ENCODE measurements at regions not wholly inside any gene's neighbourhood (a gene's known extent, or its start where the extent isn't known, plus 50 kb on each side); places are given as distances from the start of the nearest gene placed in this dataset.

GRCh38 chr7:73967832-73968290 is 60.1 kb upstream of the ELN start:
- H3K4me1 Mint-ChIP-seq (ENCODE audit: low read depth), result no peaks in the 10 kb centered on the region
- intact Hi-C loops (cut with micrococcal nuclease), result no loop called here
- DNase-seq, result no peak
- H3K9me3 Mint-ChIP-seq, result peaks cover 14% of the 10 kb centered on the region
- ChIA-PET CTCF (no interaction called here), POLR2A (no interaction called here)
- peaks cover 7% of the 10 kb centered on the region for H3K36me3 Mint-ChIP-seq
- H3K4me3 Mint-ChIP-seq, result no peak overlapping the region
- no peak overlapping the region for H3K27ac Mint-ChIP-seq
- peaks cover 4% of the 10 kb centered on the region for H3K27me3 Mint-ChIP-seq

- Mint-ChIP-seq H3K36me3 (peaks cover 3% of the 10 kb centered on the region), H3K9me3 (peaks cover 10% of the 10 kb centered on the region), H3K4me3 (no peak overlapping the region), H3K4me1 (ENCODE audit: low read depth) (no peaks in the 10 kb centered on the region), H3K27ac (no peak overlapping the region), H3K27me3 (peaks cover 4% of the 10 kb centered on the region)
- intact Hi-C loops (cut with micrococcal nuclease), result no loop called here
- DNase-seq, result no peak
- POLR2A ChIA-PET, result no interaction called here
- CTCF ChIA-PET, result interaction anchor here (0.6 kb wide), 1 partner anchor 172 kb away, joined by 5 read pairs; no protein-coding TSS in a partner anchor
These were observed 59.5 kb upstream of the ELN start for GRCh38 chr7:73968487-73968886.

- Mint-ChIP-seq H3K4me1 (ENCODE audit: low read depth) (no peaks in the 10 kb centered on the region), H3K9me3 (no peaks in the 10 kb centered on the region), H3K27ac (no peak overlapping the region), H3K4me3 (no peak overlapping the region), H3K36me3 (no peaks in the 10 kb centered on the region), H3K27me3 (peaks cover 4% of the 10 kb centered on the region)
- ChIA-PET POLR2A (no interaction called here), CTCF (no interaction called here)
- intact Hi-C loops (cut with micrococcal nuclease), result no loop called here
- no peak for DNase-seq
These were observed 58.0 kb upstream of the ELN start for GRCh38 chr7:73969991-73970390.

GRCh38 chr7:73970801-73971229 is 57.2 kb upstream of the ELN start:
- no peak overlapping the region for H3K4me3 Mint-ChIP-seq
- POLR2A ChIA-PET, result no interaction called here

GRCh38 chr7:73971322-73971703 is 56.7 kb upstream of the ELN start:
- no peak overlapping the region for H3K4me3 Mint-ChIP-seq
- no peaks in the 10 kb centered on the region for H3K36me3 Mint-ChIP-seq
- DNase-seq, result no peak
- peaks cover 6% of the 10 kb centered on the region for H3K27me3 Mint-ChIP-seq
- H3K9me3 Mint-ChIP-seq, result no peaks in the 10 kb centered on the region
- ChIA-PET POLR2A (no interaction called here), CTCF (no interaction called here)
- H3K4me1 Mint-ChIP-seq (ENCODE audit: low read depth), result no peaks in the 10 kb centered on the region
- intact Hi-C loops (cut with micrococcal nuclease), result no loop called here
- no peak overlapping the region for H3K27ac Mint-ChIP-seq

More at GRCh38 chr7:73970801-73971229, 57.2 kb upstream of the ELN start:
- H3K36me3 Mint-ChIP-seq, result no peaks in the 10 kb centered on the region
- H3K9me3 Mint-ChIP-seq, result no peaks in the 10 kb centered on the region
- CTCF ChIA-PET, result no interaction called here
- H3K4me1 Mint-ChIP-seq (ENCODE audit: low read depth), result no peaks in the 10 kb centered on the region
- H3K27me3 Mint-ChIP-seq, result peaks cover 6% of the 10 kb centered on the region
- DNase-seq, result no peak
- H3K27ac Mint-ChIP-seq, result no peak overlapping the region
- intact Hi-C loops (cut with micrococcal nuclease), result no loop called here

- Mint-ChIP-seq H3K9me3 (no peaks in the 10 kb centered on the region), H3K4me1 (ENCODE audit: low read depth) (no peaks in the 10 kb centered on the region), H3K27me3 (peaks cover 6% of the 10 kb centered on the region), H3K4me3 (no peak overlapping the region), H3K27ac (no peak overlapping the region), H3K36me3 (no peaks in the 10 kb centered on the region)
- intact Hi-C loops (cut with micrococcal nuclease), result no loop called here
- no peak for DNase-seq
- CTCF ChIA-PET, result no interaction called here
- POLR2A ChIA-PET, result no interaction called here
These were observed 56.1 kb upstream of the ELN start for GRCh38 chr7:73971704-73972341.

GRCh38 chr7:73972614-73973013 is 55.4 kb upstream of the ELN start:
- DNase-seq, result no peak
- intact Hi-C loops (cut with micrococcal nuclease), result no loop called here
- Mint-ChIP-seq H3K27ac (no peak overlapping the region), H3K4me3 (no peak overlapping the region), H3K36me3 (no peaks in the 10 kb centered on the region), H3K27me3 (peaks cover 6% of the 10 kb centered on the region), H3K4me1 (ENCODE audit: low read depth) (no peaks in the 10 kb centered on the region), H3K9me3 (no peaks in the 10 kb centered on the region)
- ChIA-PET POLR2A (no interaction called here), CTCF (no interaction called here)

- intact Hi-C loops (cut with micrococcal nuclease), result no loop called here
- H3K36me3 Mint-ChIP-seq, result no peaks in the 10 kb centered on the region
- H3K4me1 Mint-ChIP-seq (ENCODE audit: low read depth), result no peaks in the 10 kb centered on the region
- DNase-seq, result no peak
- H3K27ac Mint-ChIP-seq, result no peak overlapping the region
- ChIA-PET POLR2A (no interaction called here), CTCF (no interaction called here)
- H3K9me3 Mint-ChIP-seq, result no peaks in the 10 kb centered on the region
- peaks cover 6% of the 10 kb centered on the region for H3K27me3 Mint-ChIP-seq
- H3K4me3 Mint-ChIP-seq, result no peak overlapping the region
These were observed 54.9 kb upstream of the ELN start for GRCh38 chr7:73973091-73973490.

GRCh38 chr7:73974101-73974947 is 53.6 kb upstream of the ELN start:
- H3K9me3 Mint-ChIP-seq, result no peaks in the 10 kb centered on the region
- DNase-seq, result no peak
- ChIA-PET POLR2A (no interaction called here), CTCF (no interaction called here)
- peaks cover 6% of the 10 kb centered on the region for H3K27me3 Mint-ChIP-seq
- no peaks in the 10 kb centered on the region for H3K4me1 Mint-ChIP-seq (ENCODE audit: low read depth)
- no peaks in the 10 kb centered on the region for H3K36me3 Mint-ChIP-seq
- no peak overlapping the region for H3K4me3 Mint-ChIP-seq
- intact Hi-C loops (cut with micrococcal nuclease), result no loop called here
- H3K27ac Mint-ChIP-seq, result no peak overlapping the region

- Mint-ChIP-seq H3K4me3 (no peak overlapping the region), H3K4me1 (ENCODE audit: low read depth) (no peaks in the 10 kb centered on the region), H3K27me3 (peaks cover 6% of the 10 kb centered on the region), H3K9me3 (no peaks in the 10 kb centered on the region), H3K36me3 (no peaks in the 10 kb centered on the region), H3K27ac (no peak overlapping the region)
- intact Hi-C loops (cut with micrococcal nuclease), result no loop called here
- ChIA-PET POLR2A (no interaction called here), CTCF (no interaction called here)
- DNase-seq, result no peak
These were observed 52.7 kb upstream of the ELN start for GRCh38 chr7:73974948-73975926.

GRCh38 chr7:73976761-73977618 is 51.0 kb upstream of the ELN start:
- no peak for DNase-seq
- Mint-ChIP-seq H3K4me1 (ENCODE audit: low read depth) (no peaks in the 10 kb centered on the region), H3K36me3 (no peaks in the 10 kb centered on the region), H3K27me3 (peaks cover 1% of the 10 kb centered on the region), H3K27ac (no peak overlapping the region), H3K4me3 (no peak overlapping the region), H3K9me3 (no peaks in the 10 kb centered on the region)
- intact Hi-C loops (cut with micrococcal nuclease), result no loop called here
- ChIA-PET CTCF (no interaction called here), POLR2A (no interaction called here)
